GM19035 (cell line): ENCODE measurements at regions not wholly inside any gene's neighbourhood (a gene's known extent, or its start where the extent isn't known, plus 50 kb on each side); places are given as distances from the start of the nearest gene placed in this dataset.
A peak's percentile ranks its signal among the peaks of the same experiment; 100 is the strongest.

Experiments
- ATAC-seq: cut with Tn5 transposase; IDR thresholded peaks from one replicate; pipeline ENCODE4 v1.9.1; 2021; ENCODE audit not compliant: unreplicated experiment

DNA sequence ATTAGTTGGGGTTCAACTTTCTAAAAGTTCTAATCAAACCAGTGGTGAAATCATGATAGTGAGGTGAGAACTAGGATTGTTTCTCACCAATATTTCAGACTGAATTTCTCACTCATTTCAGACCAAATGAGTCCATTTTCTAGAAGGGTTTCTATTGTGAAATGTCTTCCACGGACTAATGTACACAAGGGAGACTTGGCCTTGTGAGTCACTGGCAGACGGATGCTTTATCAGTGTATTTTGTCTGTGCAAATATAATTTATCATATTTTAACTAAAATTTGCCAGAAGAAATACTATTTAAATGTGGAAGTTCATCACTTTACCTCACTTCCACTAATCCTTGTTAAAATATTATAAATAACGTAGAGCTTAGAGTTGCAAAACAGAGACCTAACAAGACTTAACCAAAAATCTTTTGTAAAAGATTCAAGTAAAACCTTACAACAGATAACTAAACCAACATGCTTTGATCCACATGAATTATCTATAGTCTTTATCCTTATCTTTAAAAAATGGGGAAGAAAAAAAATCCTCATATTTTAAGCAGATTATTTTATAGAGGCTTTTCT is 506.0 kb upstream of the FAM241A start:
- ATAC-seq: no peak

DNA sequence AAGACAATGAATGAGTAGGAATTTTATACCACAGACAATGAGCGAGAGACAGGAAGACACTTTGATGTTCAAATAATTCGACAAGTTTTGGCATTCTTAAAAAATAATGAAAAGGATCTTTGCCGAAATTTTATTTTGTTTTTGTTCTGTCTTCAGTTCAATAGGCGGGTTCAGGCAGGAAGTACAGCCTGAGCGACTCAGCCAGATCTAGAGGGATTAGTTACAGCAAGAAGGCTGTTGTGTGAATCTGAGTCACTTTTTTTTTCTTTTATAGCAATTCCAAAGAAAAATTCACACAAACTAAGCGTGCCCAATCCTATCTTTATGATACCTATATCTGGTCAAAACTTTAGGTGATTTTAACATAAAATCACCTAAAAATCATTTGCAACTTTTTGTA is 505.4 kb upstream of the FAM241A start:
- no peak for ATAC-seq

DNA sequence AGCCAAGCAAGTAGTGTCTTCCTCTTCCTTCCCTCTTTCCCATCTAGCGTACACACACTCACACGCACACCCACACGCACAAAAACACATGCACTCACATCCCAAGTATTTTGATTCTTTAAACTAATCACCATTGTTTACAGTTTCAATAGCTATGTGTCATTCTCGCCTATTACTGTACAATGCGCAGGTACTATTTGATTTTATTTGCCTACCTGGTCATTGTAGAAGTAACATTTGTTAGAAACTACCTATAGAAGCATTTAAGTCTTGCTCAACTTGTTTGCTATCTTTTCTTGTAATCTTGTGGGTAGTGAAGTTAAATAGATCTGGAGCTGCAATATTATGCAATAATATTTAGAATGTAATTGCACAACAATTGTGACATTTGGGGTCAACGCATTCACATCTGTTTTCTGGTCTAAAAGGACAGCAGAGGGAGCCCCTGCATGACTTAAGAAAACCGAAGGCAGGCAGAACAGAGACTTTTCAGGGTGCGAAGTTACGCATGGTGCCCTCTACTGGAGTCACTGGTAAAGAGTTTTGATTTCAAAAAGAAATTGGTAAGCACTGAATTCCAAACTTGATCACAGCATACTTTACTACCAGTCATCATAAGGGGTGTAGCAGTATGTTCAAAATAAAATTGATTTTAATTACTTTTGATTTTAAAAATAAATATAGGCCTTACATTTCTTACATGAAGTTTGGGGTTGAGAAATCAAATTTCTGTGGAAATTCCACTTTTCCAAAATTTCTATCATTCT is 503.3 kb upstream of the FAM241A start:
- peak; percentile 95 for ATAC-seq

DNA sequence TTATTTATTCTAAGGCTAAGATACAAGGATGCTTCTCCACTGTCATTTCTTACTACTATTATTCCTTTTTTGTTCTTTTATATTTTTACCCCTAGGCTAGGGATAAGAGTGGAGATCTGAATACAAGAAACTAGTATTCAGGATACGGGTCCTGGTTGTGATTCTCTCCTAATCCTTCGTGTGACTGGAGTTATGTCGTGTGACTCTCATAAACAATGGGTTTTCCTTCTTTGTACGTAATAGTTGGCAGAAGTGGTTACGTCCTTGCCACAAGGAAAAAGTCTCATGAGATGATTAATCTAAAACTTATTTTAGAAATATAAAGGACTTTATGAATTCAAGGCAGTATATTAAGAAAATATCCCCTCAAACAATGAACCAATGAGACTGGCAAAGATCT is 497.2 kb upstream of the FAM241A start:
- no peak for ATAC-seq

DNA sequence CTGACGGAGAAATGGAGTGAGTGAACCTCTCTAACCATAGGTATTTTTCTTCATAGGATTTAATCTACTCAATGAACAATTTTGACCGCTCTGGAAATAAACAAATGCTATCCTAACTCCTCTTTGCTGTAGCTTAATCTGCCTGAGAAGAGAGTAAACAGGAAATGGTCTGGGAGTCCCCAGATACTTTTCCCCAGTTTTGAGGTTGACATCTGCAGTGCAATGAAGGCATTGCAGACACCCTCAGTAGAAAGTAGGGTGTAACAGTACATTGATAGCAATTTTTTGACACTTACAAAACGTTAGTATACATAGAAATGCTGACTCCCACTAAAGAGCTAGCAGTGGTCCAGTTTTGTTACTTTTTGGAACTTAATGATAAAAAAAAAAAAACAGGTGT is 495.9 kb upstream of the FAM241A start:
- peak; percentile 57 for ATAC-seq

DNA sequence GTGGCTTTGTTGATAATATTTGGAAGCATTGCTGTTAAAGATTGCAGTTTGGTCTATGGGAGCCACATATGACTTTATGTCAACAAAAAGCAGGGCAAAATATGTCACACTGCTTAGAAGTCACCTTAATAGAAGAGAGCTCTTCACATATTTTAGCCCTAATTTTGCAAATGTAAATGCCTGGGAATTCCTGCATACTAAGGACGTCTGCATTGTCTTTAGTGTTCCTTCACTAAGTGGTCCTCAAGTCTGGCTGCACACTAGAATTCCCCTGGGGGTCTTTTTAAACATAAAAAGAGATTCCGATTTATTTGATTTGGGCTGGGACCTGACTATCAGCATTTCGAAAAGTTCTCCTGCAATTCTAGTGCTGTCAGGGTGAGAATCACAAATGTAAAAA is 495.1 kb upstream of the FAM241A start:
- no peak for ATAC-seq

DNA sequence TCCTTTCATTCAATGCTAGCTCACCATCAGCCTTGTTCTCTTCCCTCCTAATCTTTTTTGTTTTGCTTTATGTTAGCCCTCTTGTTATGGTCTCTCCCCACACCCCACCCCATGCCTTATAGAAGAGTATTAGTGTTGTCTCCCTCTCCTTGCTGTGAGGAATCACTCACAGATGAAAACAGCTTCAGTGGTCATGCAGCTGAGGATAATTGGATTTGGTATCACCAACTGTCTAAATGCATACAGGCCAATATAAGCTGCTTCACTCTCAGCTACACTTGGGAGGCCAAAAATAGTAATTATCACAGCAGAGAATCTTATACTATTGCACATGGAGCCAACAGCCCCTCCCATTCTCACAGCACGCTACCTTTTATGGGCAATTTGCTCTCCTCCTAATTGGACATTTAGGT is 494.6 kb upstream of the FAM241A start:
- ATAC-seq: no peak

DNA sequence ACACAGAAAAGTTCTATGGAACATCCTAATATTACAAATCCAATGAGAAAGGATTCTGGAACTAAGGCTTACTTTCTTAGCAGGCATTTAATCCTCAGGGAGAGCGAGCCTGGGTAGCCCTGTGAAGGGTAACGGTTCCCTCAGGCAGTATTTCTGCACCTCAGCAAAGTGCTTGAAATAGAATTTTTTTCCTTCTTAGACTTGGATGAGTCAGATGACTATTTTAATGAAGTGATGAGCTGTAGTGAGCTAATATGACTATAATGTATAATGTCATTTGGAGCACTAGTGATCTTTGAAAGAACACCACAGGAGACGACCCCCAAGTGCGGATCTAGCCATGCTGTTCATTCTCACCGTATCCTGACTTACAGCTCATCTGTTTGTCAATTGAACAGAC is 493.0 kb upstream of the FAM241A start:
- ATAC-seq: no peak

DNA sequence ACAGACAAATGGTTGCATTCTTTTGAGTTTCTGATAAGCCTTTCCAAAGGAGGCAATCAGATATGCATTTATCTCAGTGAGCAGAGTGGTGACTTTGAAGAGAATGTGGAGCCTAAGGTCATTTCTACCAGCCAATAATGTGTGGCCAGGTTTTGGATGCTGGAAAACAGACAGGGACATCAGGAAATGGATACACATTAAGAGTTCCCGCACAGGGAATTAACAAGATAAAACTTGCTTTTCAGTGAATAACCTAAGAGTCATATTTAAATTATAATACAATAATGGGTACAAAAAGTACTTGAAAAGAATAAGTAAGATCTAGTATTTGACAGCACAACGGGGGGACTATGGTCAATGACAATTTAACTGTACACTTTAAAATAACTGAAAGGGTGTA is 492.3 kb upstream of the FAM241A start:
- ATAC-seq: no peak

DNA sequence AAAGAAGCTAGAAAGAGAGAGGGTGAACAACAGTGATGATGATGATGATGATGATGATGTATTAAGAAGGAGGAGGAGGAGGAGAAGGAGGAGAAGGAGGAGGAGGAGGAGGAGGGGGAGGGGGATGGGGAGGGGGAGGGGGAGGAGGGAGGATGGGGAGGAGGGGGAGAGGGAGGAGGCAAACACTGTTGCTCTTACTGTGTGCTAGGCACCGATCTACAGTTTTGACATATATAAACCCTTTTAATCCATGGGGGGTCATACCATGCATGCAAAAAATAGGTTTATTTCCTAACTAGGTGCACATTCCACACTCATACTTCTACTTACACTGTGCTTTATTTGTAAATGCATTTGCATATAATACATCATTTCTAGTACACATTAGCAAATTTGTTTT is 482.8 kb upstream of the FAM241A start:
- no peak for ATAC-seq

DNA sequence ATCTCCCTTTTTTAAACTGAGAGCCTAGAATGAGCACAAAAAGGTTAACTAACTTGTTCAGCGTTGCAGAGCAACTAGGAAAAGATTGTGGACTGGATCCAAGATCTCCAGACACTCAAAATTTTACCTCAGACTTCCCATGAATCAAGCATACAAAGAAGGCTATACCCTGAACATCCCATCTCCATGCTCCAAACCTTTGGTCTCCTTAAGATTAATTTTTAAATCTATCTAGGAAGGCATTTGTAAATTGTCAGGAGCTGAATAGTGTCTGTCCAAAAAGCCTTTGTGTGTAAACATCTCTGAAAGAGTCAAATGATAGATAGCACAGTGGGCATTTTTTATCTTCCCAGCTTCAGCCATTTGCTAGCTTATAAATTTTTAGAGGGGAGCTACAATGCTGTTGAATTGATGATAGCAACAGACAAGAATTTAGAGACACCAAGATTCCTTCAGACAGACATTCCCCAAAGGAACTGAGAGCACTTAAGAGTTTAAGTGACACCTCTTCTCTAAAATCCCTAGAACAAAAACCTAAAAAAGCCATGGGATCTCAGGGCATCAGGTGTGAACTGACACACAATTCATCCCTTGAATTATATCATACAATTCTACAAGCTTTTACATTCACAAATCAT is 480.8 kb upstream of the FAM241A start:
- ATAC-seq: no peak

DNA sequence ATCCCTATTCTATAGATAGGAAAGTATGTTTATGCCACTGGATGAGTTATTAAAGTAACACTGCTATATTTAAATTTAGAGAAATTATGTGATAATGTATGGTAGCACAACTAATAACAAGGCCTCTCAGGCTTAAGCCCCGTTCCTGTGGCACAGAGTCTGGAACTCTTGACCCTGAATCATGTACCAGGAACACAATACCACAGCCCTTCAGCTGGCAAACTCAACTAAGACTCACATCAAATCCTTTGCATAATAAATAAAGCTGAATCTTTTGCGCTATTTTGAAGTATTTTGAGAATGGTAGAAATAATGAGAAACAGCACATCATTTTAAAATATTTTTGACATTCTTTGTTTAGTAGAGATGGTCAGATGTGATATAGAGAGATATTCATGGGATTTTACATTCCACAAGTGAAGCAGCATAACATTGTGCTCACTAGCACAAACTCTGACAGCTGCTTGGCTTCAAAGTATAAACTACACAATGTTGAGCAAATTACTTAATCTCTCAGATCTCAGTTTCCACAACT is 478.4 kb upstream of the FAM241A start:
- ATAC-seq: no peak

DNA sequence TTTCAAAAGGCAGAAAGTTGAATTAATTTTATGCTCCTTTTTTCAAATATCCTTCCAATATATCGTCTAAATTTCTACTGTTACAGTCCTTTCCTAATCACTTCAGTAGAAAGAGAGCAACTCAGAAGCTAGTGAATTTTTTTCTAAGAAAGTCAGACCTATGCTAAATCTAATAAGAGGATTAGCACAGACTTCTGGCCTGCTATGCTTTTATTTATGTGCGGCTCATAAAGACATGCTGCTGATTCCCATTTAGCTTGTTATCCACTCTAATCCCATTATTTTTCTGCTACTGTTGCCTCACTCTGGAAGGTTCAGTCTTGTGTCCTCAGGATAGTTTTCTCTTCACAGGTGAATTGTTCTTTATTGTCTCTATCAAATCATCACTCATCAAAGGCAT is 473.5 kb upstream of the FAM241A start:
- no peak for ATAC-seq

DNA sequence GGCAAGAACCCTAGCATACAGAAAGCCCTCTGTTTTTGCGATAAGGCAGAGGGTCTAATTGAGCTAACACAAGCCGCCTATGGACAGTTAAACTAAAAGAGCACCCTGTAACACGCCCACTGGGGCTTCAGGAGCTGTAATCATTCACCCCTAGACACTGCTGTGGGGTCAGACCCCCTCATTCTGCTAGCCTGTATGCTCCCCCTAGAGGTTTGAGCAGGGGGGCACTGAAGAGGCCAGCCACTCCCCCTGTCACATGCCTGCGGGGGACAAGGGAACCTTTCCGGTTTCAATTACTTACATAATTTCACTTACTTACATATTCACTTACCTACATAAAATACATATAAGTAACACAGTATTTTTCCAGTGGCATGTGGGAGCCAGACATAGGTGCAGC is 469.5 kb upstream of the FAM241A start:
- no peak for ATAC-seq

DNA sequence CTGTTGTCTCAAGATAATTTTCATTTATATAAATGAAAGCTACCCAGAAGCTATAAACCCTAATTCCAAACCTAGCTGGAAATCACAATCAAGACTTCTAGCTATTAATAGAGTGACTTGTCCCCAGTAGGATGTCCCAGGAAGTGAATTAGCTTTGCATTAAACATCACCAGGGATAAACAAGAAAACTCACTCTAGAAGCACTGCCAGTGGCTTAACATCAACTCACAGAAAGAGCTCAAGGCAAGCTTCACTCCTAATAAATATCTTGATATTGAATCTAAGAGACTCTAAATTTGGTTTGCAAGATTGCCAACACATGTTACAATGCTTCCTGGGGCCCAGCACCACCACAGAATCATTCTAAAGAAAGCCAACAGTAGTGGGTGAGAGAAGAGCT is 468.7 kb upstream of the FAM241A start:
- no peak for ATAC-seq

DNA sequence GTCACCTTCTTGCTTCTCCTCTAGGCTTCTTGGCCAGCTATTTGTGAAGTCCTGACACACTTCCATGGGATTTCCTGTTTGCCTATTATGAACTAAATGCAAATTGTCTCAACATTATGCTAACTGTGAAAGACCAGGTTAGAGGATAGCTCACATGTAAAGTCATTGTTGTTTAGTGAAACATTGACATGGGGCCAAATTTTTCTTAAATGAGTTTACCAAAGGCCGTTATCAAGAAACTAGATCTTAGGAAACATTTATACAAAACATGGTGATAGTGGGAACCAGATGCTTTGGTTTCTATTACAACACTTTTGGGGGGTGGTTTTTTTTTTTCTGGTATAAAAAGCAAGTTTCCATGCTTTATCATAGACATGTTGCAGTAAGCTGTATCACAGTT is 466.8 kb upstream of the FAM241A start:
- no peak for ATAC-seq

DNA sequence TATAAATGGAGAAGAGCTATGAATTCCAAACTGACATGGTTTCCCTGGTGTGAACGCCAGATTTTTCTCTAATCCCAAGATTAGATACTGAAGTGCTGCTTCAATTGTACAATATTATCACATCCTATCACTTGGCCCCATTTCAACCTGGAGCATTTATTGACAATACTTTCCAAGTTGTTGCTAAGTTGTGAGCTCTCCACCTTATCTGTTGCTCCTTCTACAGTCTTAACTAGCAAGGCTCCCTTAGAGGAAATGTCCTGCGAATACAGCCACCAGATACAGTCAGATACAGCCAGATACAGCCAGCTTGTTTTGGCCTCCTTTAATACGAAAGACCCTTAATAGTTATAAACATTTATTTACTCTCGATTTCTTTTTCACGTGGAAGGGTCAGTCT is 466.3 kb upstream of the FAM241A start:
- no peak for ATAC-seq

DNA sequence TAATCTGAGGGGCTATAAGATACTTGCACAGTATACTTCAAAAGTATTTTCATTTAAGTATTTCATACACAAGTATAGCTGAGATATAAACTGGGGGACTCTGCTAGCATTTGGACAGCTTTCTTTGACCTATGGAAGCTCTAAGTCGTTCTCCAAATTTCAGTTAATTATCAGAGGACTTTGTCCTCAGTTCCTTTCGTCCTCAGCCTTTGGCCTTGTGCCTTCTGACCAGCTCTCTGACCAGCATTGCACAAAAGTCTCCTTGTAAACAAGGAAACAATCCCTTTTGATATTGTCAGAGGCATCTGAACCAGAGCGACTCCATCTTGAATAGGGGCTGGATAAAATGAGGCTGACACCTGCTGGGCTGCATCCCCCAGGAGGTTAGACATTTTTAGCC is 464.0 kb upstream of the FAM241A start:
- no peak for ATAC-seq

DNA sequence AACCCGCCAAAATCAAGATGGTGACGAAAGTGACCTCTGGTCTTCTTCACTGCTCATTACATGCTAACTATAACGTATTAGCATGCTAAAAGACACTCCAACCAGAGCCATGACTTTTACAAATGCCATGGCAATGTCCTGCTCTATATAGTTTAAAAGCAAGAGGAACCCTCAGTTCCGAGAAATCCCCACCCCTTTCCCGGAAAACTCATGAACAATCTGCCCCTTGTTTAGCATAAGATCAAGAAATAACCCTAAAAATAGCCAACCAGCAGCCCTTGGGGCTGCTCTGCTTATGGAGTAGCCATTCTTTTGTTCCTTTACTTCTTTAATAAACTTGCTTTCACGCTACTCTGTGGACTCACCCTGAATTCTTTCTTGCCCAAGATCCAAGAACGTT is 463.5 kb upstream of the FAM241A start:
- no peak for ATAC-seq

DNA sequence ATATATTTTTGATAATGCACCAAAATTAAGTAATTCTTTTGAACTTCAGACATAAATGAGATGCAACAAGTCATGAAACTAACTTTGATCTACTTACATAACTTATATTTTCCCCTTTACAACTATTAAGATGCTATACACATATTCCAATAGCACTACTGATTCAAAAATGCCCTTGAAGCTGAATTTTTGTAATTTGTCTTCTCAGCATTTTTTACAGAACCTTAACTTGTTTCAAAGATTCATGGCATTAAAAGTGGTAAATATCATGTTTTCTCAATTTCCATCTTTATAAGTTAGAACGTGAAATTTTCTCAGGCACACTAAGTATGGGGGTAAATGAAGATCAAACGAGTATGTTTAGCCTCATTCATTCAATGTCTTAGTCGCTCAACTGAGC is 460.0 kb upstream of the FAM241A start:
- no peak for ATAC-seq

DNA sequence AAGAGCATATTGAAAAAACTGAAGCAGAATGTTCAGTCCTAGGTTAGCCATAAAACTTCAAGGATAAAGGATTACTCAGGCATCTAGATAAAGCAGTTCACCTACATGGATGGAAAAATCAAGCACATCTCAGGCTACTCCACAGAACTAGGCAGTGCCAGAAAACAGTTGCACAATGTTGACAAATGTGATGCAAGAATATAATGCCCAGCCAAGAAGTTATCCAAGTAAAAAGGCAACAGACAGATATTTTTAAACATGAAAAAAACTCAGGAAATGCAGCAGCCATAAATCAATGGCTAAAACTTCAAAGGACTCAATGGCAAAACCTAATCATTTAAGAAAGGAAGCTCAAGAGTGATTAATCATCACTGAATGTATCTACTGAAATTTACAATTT is 456.0 kb upstream of the FAM241A start:
- ATAC-seq: no peak

DNA sequence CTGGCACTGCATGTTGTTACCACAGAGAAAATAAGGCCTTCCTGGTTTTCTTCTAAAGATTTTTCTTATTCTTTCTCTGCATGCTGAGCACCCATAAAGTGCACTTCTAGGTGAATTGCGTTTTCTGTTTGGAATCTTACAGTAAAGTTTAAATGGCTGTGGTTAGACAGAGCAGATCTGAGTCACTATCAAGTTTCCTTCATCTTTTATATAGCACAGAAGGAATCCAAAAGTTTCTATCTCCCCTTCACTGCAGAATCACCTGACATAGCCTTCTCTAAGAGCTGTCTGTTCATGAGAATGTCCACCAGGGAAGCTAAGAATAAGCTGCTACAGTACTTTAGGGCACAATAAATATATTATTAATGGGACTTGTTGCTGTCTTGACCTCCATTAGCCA is 455.5 kb upstream of the FAM241A start:
- ATAC-seq: no peak
